LNCAP (cell line): ENCODE measurements at regions not wholly inside any gene's neighbourhood (a gene's known extent, or its start where the extent isn't known, plus 50 kb on each side); places are given as distances from the start of the nearest gene placed in this dataset.

Source experiments
- CTCF ChIP-seq: fragments of 450-650 bp; IDR thresholded peaks from 2 replicates; pipeline ENCODE4 v1.5.1; 2017; ENCODE audit warnings: mild to moderate bottlenecking

GRCh38 chr2:16264931-16265540 is 324.7 kb downstream of the MYCN start:
- no peak for TF ChIP-seq CTCF

GRCh38 chr2:16264491-16264890 is 324.1 kb downstream of the MYCN start:
- no peak for TF ChIP-seq CTCF

GRCh38 chr2:16263241-16263890 is 323.0 kb downstream of the MYCN start:
- no peak for TF ChIP-seq CTCF

- no peak for TF ChIP-seq CTCF
These were observed 322.3 kb downstream of the MYCN start for GRCh38 chr2:16262526-16263178.

- TF ChIP-seq CTCF, result no peak
These were observed 321.4 kb downstream of the MYCN start for GRCh38 chr2:16261791-16262190.

GRCh38 chr2:16261071-16261470 is 320.7 kb downstream of the MYCN start:
- no peak for TF ChIP-seq CTCF

- no peak for TF ChIP-seq CTCF
These were observed 319.9 kb downstream of the MYCN start for GRCh38 chr2:16260041-16260830.
